NCI-H748 treated with DMSO at 0.1 percent for 48 hours (cell line): ENCODE measurements at regions not wholly inside any gene's neighbourhood (a gene's known extent, or its start where the extent isn't known, plus 50 kb on each side); places are given as distances from the start of the nearest gene placed in this dataset.
"Not testable (repeated sequence)": the region's sequence is repeated elsewhere in the genome, so short reads cannot be mapped to it uniquely, and the experiment has no call there.

Source experiments
- DNase-seq: peaks from one replicate; lab custom pipeline; 2025; lab: John Stamatoyannopoulos, UW

- no peak for DNase-seq
Observed at GRCh38 chr4:53866055-53866454, 198.3 kb downstream of the CHIC2 start.

- DNase-seq = no peak
Observed at GRCh38 chr4:53865054-53865453, 199.4 kb downstream of the CHIC2 start.

GRCh38 chr4:53863736-53864365 is 200.6 kb downstream of the CHIC2 start:
- DNase-seq = no peak

- DNase-seq = no peak
Observed at GRCh38 chr4:53863158-53863557, 201.2 kb downstream of the CHIC2 start.

GRCh38 chr4:53861856-53862610 is 202.4 kb downstream of the CHIC2 start:
- DNase-seq = no peak

GRCh38 chr4:53859305-53859704 is 205.1 kb downstream of the CHIC2 start:
- DNase-seq = no peak

GRCh38 chr4:53858744-53859143 is 205.7 kb downstream of the CHIC2 start:
- DNase-seq = no peak

- DNase-seq = no peak
Observed at GRCh38 chr4:53855581-53856250, 208.7 kb downstream of the CHIC2 start.

GRCh38 chr4:53854991-53855568 is 209.3 kb downstream of the CHIC2 start:
- no peak for DNase-seq

GRCh38 chr4:53852343-53852742 is 212.1 kb downstream of the CHIC2 start:
- DNase-seq = no peak

- DNase-seq = no peak
Observed at GRCh38 chr4:53847965-53848364, 216.4 kb downstream of the CHIC2 start.

GRCh38 chr4:53844551-53844950 is 219.9 kb downstream of the CHIC2 start:
- DNase-seq = no peak

GRCh38 chr4:53844133-53844532 is 220.3 kb downstream of the CHIC2 start:
- DNase-seq = no peak

- no peak for DNase-seq
Observed at GRCh38 chr4:53841711-53842110, 222.7 kb downstream of the CHIC2 start.

- no peak for DNase-seq
Observed at GRCh38 chr4:53840643-53841042, 223.8 kb downstream of the CHIC2 start.

- DNase-seq = not testable (repeated sequence)
Observed at GRCh38 chr4:53833302-53834003, 231.0 kb downstream of the CHIC2 start.

- no peak for DNase-seq
Observed at GRCh38 chr4:53832549-53832948, 231.9 kb downstream of the CHIC2 start.

GRCh38 chr4:53830511-53830910 is 233.9 kb downstream of the CHIC2 start:
- DNase-seq = no peak

GRCh38 chr4:53821179-53821851 is 230.0 kb upstream of the LNX1 start:
- DNase-seq = no peak

- no peak for DNase-seq
Observed at GRCh38 chr4:53818104-53818503, 226.8 kb upstream of the LNX1 start.

- no peak for DNase-seq
Observed at GRCh38 chr4:53816561-53816960, 225.3 kb upstream of the LNX1 start.

- no peak for DNase-seq
Observed at GRCh38 chr4:53815281-53815680, 224.0 kb upstream of the LNX1 start.
